OCI-LY1 (cell line): ENCODE measurements at regions not wholly inside any gene's neighbourhood (a gene's known extent, or its start where the extent isn't known, plus 50 kb on each side); places are given as distances from the start of the nearest gene placed in this dataset.

ENCODE experiments used
- H2AFZ ChIP-seq: fragments of 200-600 bp; sonication (generic), shearing (Covaris generic); 2 replicates; pipeline ENCODE4 v1.6.0; 2014; ENCODE audit warnings: antibody characterized with exemption, mild to moderate bottlenecking, low read length
- H3F3A ChIP-seq: fragments of 200-600 bp; sonication (generic), shearing (Covaris generic); 2 replicates; pipeline ENCODE4 v1.6.0; 2014; ENCODE audit warnings: mild to moderate bottlenecking, antibody characterized with exemption, low read length, moderate library complexity; ENCODE audit not compliant: insufficient read depth
- H3K27ac ChIP-seq: fragments of 200-600 bp; sonication (generic); 2 replicates; pipeline ENCODE4 v1.5.1; 2014; ENCODE audit warnings: low read length, mixed run types, mild to moderate bottlenecking, low read depth; ENCODE audit not compliant: poor library complexity, severe bottlenecking
- H3K27me3 ChIP-seq: fragments of 200-600 bp; sonication (generic); 2 replicates; pipeline ENCODE4 v1.6.0; 2014; ENCODE audit warnings: antibody characterized with exemption, mild to moderate bottlenecking, low read length, moderate library complexity; ENCODE audit not compliant: insufficient read depth
- H3K36me3 ChIP-seq: fragments of 200-600 bp; sonication (generic); 2 replicates; pipeline ENCODE4 v1.6.1; 2014; ENCODE audit warnings: mild to moderate bottlenecking, antibody characterized with exemption, low read length, moderate library complexity, mixed read lengths; ENCODE audit not compliant: insufficient read depth
- H3K4me1 ChIP-seq: fragments of 200-600 bp; sonication (generic); 2 replicates; pipeline ENCODE4 v1.5.1; 2014; ENCODE audit warnings: mild to moderate bottlenecking, low read length, moderate library complexity; ENCODE audit not compliant: insufficient read depth, severe bottlenecking
- H3K4me2 ChIP-seq: fragments of 200-600 bp; sonication (generic), shearing (Covaris generic); 2 replicates; pipeline ENCODE4 v1.6.1; 2014; ENCODE audit warnings: low read length
- H3K4me3 ChIP-seq: fragments of 200-600 bp; sonication (generic); 2 replicates; pipeline ENCODE4 v1.5.1; 2014; ENCODE audit warnings: low read length, low read depth, mild to moderate bottlenecking, mixed read lengths; ENCODE audit not compliant: poor library complexity, severe bottlenecking
- H3K79me2 ChIP-seq: fragments of 200-600 bp; shearing (Covaris generic); 2 replicates; pipeline ENCODE4 v1.6.1; 2016; ENCODE audit warnings: mixed run types, low read length, mixed read lengths; ENCODE audit not compliant: insufficient read depth
- H3K9ac ChIP-seq: fragments of 200-600 bp; sonication (generic), shearing (Covaris generic); 2 replicates; pipeline ENCODE4 v1.6.1; 2014; ENCODE audit warnings: mild to moderate bottlenecking, low read length, mixed read lengths
- H3K9me2 ChIP-seq: fragments of 200-600 bp; sonication (generic), shearing (Covaris generic); 2 replicates; pipeline ENCODE4 v1.6.1; 2014; ENCODE audit warnings: low read depth, mild to moderate bottlenecking, low read length, mixed read lengths
- H3K9me3 ChIP-seq: fragments of 200-600 bp; shearing (Covaris generic); 2 replicates; pipeline ENCODE4 v1.6.1; 2014; ENCODE audit warnings: low read length, mixed read lengths
- H4K20me1 ChIP-seq: fragments of 200-600 bp; sonication (generic), shearing (Covaris generic); 2 replicates; pipeline ENCODE4 v1.6.0; 2016; ENCODE audit warnings: mild to moderate bottlenecking, low read length; ENCODE audit not compliant: insufficient read depth
- EZH2 ChIP-seq: fragments of 200-600 bp; sonication (generic), shearing (Covaris generic); IDR thresholded peaks from 2 replicates; pipeline ENCODE4 v1.8.0; 2017; ENCODE audit warnings: borderline replicate concordance, mixed run types, mild to moderate bottlenecking, antibody characterized with exemption, low read length, moderate library complexity, mixed read lengths
- TF ChIP-seq, protein P1 (sequence below): fragments of 200-600 bp; sonication (generic), shearing (Covaris generic); IDR thresholded peaks from 2 replicates; pipeline ENCODE4 v1.5.1; 2017; ENCODE audit warnings: mild to moderate bottlenecking, antibody characterized with exemption, low read length, moderate library complexity, mixed read lengths

DNA sequence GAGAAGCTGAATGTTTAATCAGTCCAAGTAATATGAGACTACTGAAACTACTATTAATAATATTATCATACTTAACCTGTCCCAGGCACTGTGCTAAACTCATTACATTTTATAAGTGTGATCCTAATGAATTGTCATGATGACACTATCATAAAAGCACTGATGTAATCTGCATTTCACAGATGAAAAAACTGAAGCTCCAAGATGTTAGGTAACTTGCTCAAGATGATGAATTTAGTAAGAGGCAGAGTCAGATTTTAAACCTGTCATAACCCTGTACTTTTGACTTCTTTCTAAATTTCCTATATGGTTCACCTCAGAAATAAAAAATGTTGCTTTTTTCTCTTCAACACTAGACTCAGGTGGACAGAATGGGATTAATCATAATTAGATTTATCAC is 237.6 kb downstream of the ALDH8A1 start:
- no peak overlapping the region for H3K27ac ChIP-seq
- no peaks in the 10 kb centered on the region for H3K9me3 ChIP-seq
- H3K9ac ChIP-seq, result no peak overlapping the region
- H3K4me2 ChIP-seq, result no peak overlapping the region
- no peaks in the 10 kb centered on the region for H4K20me1 ChIP-seq
- H2AFZ ChIP-seq, result no peak overlapping the region
- H3F3A ChIP-seq, result no peaks in the 10 kb centered on the region
- no peaks in the 10 kb centered on the region for H3K4me1 ChIP-seq
- no peaks in the 10 kb centered on the region for H3K79me2 ChIP-seq
- H3K27me3 ChIP-seq, result no peaks in the 10 kb centered on the region
- no peak for TF ChIP-seq EZH2
- TF ChIP-seq, protein P1, sequence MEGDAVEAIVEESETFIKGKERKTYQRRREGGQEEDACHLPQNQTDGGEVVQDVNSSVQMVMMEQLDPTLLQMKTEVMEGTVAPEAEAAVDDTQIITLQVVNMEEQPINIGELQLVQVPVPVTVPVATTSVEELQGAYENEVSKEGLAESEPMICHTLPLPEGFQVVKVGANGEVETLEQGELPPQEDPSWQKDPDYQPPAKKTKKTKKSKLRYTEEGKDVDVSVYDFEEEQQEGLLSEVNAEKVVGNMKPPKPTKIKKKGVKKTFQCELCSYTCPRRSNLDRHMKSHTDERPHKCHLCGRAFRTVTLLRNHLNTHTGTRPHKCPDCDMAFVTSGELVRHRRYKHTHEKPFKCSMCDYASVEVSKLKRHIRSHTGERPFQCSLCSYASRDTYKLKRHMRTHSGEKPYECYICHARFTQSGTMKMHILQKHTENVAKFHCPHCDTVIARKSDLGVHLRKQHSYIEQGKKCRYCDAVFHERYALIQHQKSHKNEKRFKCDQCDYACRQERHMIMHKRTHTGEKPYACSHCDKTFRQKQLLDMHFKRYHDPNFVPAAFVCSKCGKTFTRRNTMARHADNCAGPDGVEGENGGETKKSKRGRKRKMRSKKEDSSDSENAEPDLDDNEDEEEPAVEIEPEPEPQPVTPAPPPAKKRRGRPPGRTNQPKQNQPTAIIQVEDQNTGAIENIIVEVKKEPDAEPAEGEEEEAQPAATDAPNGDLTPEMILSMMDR, result no peak
- H3K36me3 ChIP-seq, result no peaks in the 10 kb centered on the region
- no peaks in the 10 kb centered on the region for H3K9me2 ChIP-seq
- no peak overlapping the region for H3K4me3 ChIP-seq

DNA sequence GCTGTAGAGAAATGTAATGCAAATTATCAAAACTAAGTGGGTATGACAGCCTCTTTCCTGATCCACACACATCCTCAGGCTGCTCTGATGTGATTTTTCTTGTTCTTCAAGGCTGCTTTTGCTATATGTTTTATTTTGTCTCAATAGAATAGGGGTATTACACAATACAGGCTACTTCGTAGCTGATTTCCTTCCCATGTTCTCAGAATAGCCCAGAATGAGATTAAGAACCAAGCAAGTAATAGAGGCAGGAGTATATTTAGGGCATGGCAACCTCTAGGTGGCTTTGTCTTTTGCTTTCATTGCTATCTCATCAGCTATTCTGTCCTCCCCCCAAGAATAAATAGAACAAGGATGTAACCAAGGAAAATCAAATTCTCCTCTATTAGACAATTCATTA is 241.8 kb downstream of the ALDH8A1 start:
- H3K79me2 ChIP-seq, result no peaks in the 10 kb centered on the region
- no peaks in the 10 kb centered on the region for H3F3A ChIP-seq
- no peaks in the 10 kb centered on the region for H3K36me3 ChIP-seq
- no peak overlapping the region for H2AFZ ChIP-seq
- no peaks in the 10 kb centered on the region for H3K9me3 ChIP-seq
- no peak for TF ChIP-seq EZH2
- TF ChIP-seq, protein P1, result no peak
- H3K4me2 ChIP-seq, result no peak overlapping the region
- H4K20me1 ChIP-seq, result no peaks in the 10 kb centered on the region
- no peaks in the 10 kb centered on the region for H3K27me3 ChIP-seq
- H3K9me2 ChIP-seq, result no peaks in the 10 kb centered on the region
- no peak overlapping the region for H3K9ac ChIP-seq
- no peak overlapping the region for H3K4me3 ChIP-seq
- H3K4me1 ChIP-seq, result no peaks in the 10 kb centered on the region
- H3K27ac ChIP-seq, result no peak overlapping the region

DNA sequence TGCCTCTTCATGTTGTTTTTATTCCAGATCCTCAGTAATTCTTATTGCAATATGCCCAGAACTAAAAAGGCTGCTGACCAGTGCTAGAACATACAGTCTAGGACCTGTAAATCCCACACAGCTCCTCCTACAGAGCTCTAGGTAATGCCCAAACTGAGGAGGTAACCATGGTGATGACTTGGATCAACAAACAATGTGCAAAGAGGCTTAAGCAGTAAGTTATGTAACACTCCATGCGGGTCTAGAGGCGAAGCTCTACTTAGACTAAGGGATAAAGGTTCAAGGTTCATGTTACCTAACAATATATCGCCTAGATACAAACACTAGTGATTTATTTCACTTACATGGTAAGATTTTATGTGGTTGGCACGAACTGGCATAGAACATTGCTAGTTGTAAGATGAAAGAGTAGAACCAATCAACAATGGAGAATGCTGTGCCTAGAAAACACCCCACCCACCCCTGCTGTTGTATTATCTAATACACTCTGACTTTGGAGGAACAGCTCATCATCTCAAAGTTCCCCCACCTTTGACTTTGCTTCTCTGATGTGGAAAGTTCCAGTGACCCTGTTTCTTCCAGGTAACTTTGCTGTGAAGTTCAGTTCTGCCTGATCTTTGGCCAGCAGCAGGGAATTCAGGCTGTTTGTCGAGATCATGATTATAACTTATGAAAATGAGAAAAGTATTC is 242.4 kb downstream of the ALDH8A1 start:
- Histone ChIP-seq H3K9me3 (no peaks in the 10 kb centered on the region), H3K27ac (no peak overlapping the region), H4K20me1 (no peaks in the 10 kb centered on the region), H2AFZ (no peak overlapping the region), H3K27me3 (no peaks in the 10 kb centered on the region), H3K9me2 (no peaks in the 10 kb centered on the region), H3K9ac (no peak overlapping the region), H3K79me2 (no peaks in the 10 kb centered on the region), H3F3A (no peaks in the 10 kb centered on the region), H3K36me3 (no peaks in the 10 kb centered on the region), H3K4me3 (no peak overlapping the region), H3K4me1 (no peaks in the 10 kb centered on the region), H3K4me2 (no peak overlapping the region)
- TF ChIP-seq, protein P1, result no peak
- TF ChIP-seq EZH2, result no peak
